ENCODE measurements at regions not wholly inside any gene's neighbourhood (a gene's known extent, or its start where the extent isn't known, plus 50 kb on each side); places are given as distances from the start of the nearest gene placed in this dataset.

GRCh38 chr18:56028514-56028913 lies 440.5 kb upstream of the TCF4 start:
- Histone ChIP-seq H3F3A (ENCODE audit: insufficient read depth, low read length) (no peaks in the 10 kb centered on the region), H3K9ac (ENCODE audit: low read length) (no peak overlapping the region), H3K79me2 (ENCODE audit: insufficient read depth, low read length) (no peaks in the 10 kb centered on the region), H3K27ac (ENCODE audit: low read depth, low read length, poor library complexity, severe bottlenecking) (no peak overlapping the region), H4K20me1 (ENCODE audit: insufficient read depth, low read length) (no peaks in the 10 kb centered on the region), H3K4me2 (ENCODE audit: low read length) (no peak overlapping the region), H3K4me1 (ENCODE audit: insufficient read depth, low read length, severe bottlenecking) (no peaks in the 10 kb centered on the region), H3K4me3 (ENCODE audit: low read depth, low read length, poor library complexity, severe bottlenecking) (no peak overlapping the region), H3K9me2 (ENCODE audit: low read depth, low read length) (no peaks in the 10 kb centered on the region), H3K36me3 (ENCODE audit: insufficient read depth, low read length) (no peaks in the 10 kb centered on the region), H3K27me3 (ENCODE audit: insufficient read depth, low read length) (no peaks in the 10 kb centered on the region), H2AFZ (ENCODE audit: low read length) (no peak overlapping the region), H3K9me3 (ENCODE audit: low read length) (no peaks in the 10 kb centered on the region)
- no peak for TF ChIP-seq CTCF (IDR thresholded peaks at IDR 0.05; ENCODE audit: low read length)
- TF ChIP-seq EZH2 (IDR thresholded peaks at IDR 0.05; ENCODE audit: borderline replicate concordance, low read length), result no peak

- Histone ChIP-seq H3K36me3 (ENCODE audit: insufficient read depth, low read length) (no peaks in the 10 kb centered on the region), H3K9ac (ENCODE audit: low read length) (no peak overlapping the region), H3K27me3 (ENCODE audit: insufficient read depth, low read length) (no peaks in the 10 kb centered on the region), H3F3A (ENCODE audit: insufficient read depth, low read length) (no peaks in the 10 kb centered on the region), H3K79me2 (ENCODE audit: insufficient read depth, low read length) (no peaks in the 10 kb centered on the region), H3K4me2 (ENCODE audit: low read length) (no peak overlapping the region), H3K9me3 (ENCODE audit: low read length) (no peaks in the 10 kb centered on the region), H3K4me3 (ENCODE audit: low read depth, low read length, poor library complexity, severe bottlenecking) (no peak overlapping the region), H2AFZ (ENCODE audit: low read length) (no peak overlapping the region), H3K9me2 (ENCODE audit: low read depth, low read length) (no peaks in the 10 kb centered on the region), H3K4me1 (ENCODE audit: insufficient read depth, low read length, severe bottlenecking) (no peaks in the 10 kb centered on the region), H4K20me1 (ENCODE audit: insufficient read depth, low read length) (no peaks in the 10 kb centered on the region), H3K27ac (ENCODE audit: low read depth, low read length, poor library complexity, severe bottlenecking) (no peak overlapping the region)
- no peak for TF ChIP-seq CTCF (IDR thresholded peaks at IDR 0.05; ENCODE audit: low read length)
- no peak for TF ChIP-seq EZH2 (IDR thresholded peaks at IDR 0.05; ENCODE audit: borderline replicate concordance, low read length)
These were observed 438.5 kb upstream of the TCF4 start for GRCh38 chr18:56026509-56026908.

- H3K9me3 ChIP-seq (ENCODE audit: low read length), result no peaks in the 10 kb centered on the region
- H3K9me2 ChIP-seq (ENCODE audit: low read depth, low read length), result no peaks in the 10 kb centered on the region
- no peaks in the 10 kb centered on the region for H3K36me3 ChIP-seq (ENCODE audit: insufficient read depth, low read length)
- H3K4me2 ChIP-seq (ENCODE audit: low read length), result no peak overlapping the region
- H3K4me1 ChIP-seq (ENCODE audit: insufficient read depth, low read length, severe bottlenecking), result no peaks in the 10 kb centered on the region
- TF ChIP-seq CTCF (IDR thresholded peaks at IDR 0.05; ENCODE audit: low read length) (no peak), EZH2 (IDR thresholded peaks at IDR 0.05; ENCODE audit: borderline replicate concordance, low read length) (no peak)
- H3K27ac ChIP-seq (ENCODE audit: low read depth, low read length, poor library complexity, severe bottlenecking), result no peak overlapping the region
- H4K20me1 ChIP-seq (ENCODE audit: insufficient read depth, low read length), result no peaks in the 10 kb centered on the region
- no peak overlapping the region for H3K4me3 ChIP-seq (ENCODE audit: low read depth, low read length, poor library complexity, severe bottlenecking)
- no peak overlapping the region for H3K9ac ChIP-seq (ENCODE audit: low read length)
- no peaks in the 10 kb centered on the region for H3F3A ChIP-seq (ENCODE audit: insufficient read depth, low read length)
- H3K27me3 ChIP-seq (ENCODE audit: insufficient read depth, low read length), result no peaks in the 10 kb centered on the region
- H3K79me2 ChIP-seq (ENCODE audit: insufficient read depth, low read length), result no peaks in the 10 kb centered on the region
- H2AFZ ChIP-seq (ENCODE audit: low read length), result no peak overlapping the region
These were observed 433.8 kb upstream of the TCF4 start for GRCh38 chr18:56021809-56022195.

All from OCI-LY1 (cell line).